H1 (cell line): ENCODE measurements at regions not wholly inside any gene's neighbourhood (a gene's known extent, or its start where the extent isn't known, plus 50 kb on each side); places are given as distances from the start of the nearest gene placed in this dataset.

Experiments
- POLR2A ChIP-seq, 2 experiments: IDR thresholded peaks; 1 replicate in 1 of 2; 2 replicates in 1 of 2; pipeline ENCODE4 v1.6.1; 2011; ENCODE audit warnings: low read depth in 2 of 2, low read length in 2 of 2, mild to moderate bottlenecking in 2 of 2; ENCODE audit errors: control extremely low read depth in 1 of 2

DNA sequence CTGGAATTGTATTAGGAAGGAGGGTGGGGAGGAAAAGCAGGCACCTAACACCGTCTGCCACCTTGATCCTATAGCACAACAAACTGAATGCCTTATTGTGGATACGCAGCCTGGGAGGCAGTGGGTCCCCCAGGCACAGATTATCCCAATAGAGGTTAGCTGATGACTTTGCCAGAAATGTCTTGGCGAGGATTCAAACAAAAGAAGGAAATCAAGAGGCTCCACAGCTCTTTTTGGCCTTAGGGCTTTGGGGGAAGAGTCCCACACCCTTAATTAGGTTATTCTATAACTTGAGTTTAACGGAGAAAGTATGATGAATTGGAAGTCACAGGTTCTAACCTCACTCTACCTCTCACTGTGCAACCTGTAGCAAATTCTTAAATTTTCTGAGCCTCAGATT, 102.0 kb downstream of the MRPL14 start (continued):
- no peak for TF ChIP-seq POLR2A (IDR thresholded peaks at IDR 0.05; ENCODE audit: control extremely low read depth in 1 of 2, low read depth in 2 of 2, low read length in 2 of 2)
